H1 (cell line): ENCODE measurements at regions not wholly inside any gene's neighbourhood (a gene's known extent, or its start where the extent isn't known, plus 50 kb on each side); places are given as distances from the start of the nearest gene placed in this dataset.

ENCODE experiments used
- CTCF ChIA-PET: fragments of 300-600 bp; sonication (Branson Sonifier 250); formaldehyde crosslinking; loops from one replicate; lab custom pipeline; 2021; ENCODE audit not compliant: partially characterized antibody; lab: Charles Lee
- POLR2A ChIA-PET: fragments of 300-600 bp; sonication (Branson Sonifier 250); formaldehyde crosslinking; loops from one replicate; lab custom pipeline; 2021; ENCODE audit warnings: inconsistent platforms; ENCODE audit not compliant: partially characterized antibody; lab: Charles Lee
- DNase-seq, 2 experiments: peaks; one replicate each; pipeline versions ENCODE4 v3.0.0 to v3.0.0-alpha.2; 2010 to 2022; ENCODE audit warnings: low spot score in 2 of 2, low read depth in 1 of 2, mixed read lengths in 1 of 2
- FAIRE-seq: peaks from 2 replicates; lab custom pipeline; 2011; peaks lifted over from hg19 to GRCh38; lab: Jason Lieb, UNC
- H2AFZ ChIP-seq: 2 replicates; pipeline ENCODE4 v1.8.1; 2012; ENCODE audit warnings: low read length, inconsistent platforms
- H2AK5ac ChIP-seq: 2 replicates; pipeline ENCODE4 v1.6.1; 2013; ENCODE audit warnings: low read depth, low read length
- H2BK120ac ChIP-seq: replicated peaks from 2 replicates; pipeline ENCODE3; 2013; ENCODE audit warnings: low read depth, low read length, inconsistent platforms
- H2BK12ac ChIP-seq: 2 replicates; pipeline ENCODE4 v1.6.1; 2013; ENCODE audit warnings: low read depth, low read length
- H2BK15ac ChIP-seq: 2 replicates; pipeline ENCODE4 v1.6.1; 2013; ENCODE audit warnings: low read length
- H2BK20ac ChIP-seq: 2 replicates; pipeline ENCODE4 v1.6.1; 2013; ENCODE audit warnings: low read length
- H2BK5ac ChIP-seq: 2 replicates; pipeline ENCODE4 v1.6.1; 2013; ENCODE audit warnings: low read depth, low read length
- H3K14ac ChIP-seq: 2 replicates; pipeline ENCODE4 v1.6.1; 2013; ENCODE audit warnings: inconsistent platforms; ENCODE audit not compliant: insufficient read length
- H3K18ac ChIP-seq: 2 replicates; pipeline ENCODE4 v1.6.1; 2013; ENCODE audit warnings: low read length; ENCODE audit errors: extremely low read depth
- H3K23ac ChIP-seq: 2 replicates; pipeline ENCODE4 v1.6.1; 2013; ENCODE audit warnings: inconsistent platforms; ENCODE audit not compliant: insufficient read length
- H3K23me2 ChIP-seq: 2 replicates; pipeline ENCODE4 v1.6.1; 2013; ENCODE audit warnings: low read depth, low read length
- H3K27ac ChIP-seq: 2 replicates; pipeline ENCODE4 v1.6.1; 2011; ENCODE audit warnings: low read depth, low read length, inconsistent platforms
- H3K27me3 ChIP-seq, 4 experiments: replicated peaks in 1 of 4; 1 replicate in 1 of 4; 2 replicates in 3 of 4; pipeline versions ENCODE4 v1.6.1 to v1.8.1; 2011 to 2013; ENCODE audit warnings: low read length in 3 of 4, mild to moderate bottlenecking in 3 of 4, inconsistent platforms in 2 of 4, mixed read lengths in 2 of 4, moderate library complexity in 1 of 4; ENCODE audit not compliant: control insufficient read depth in 3 of 4, insufficient read depth in 3 of 4; ENCODE audit errors: extremely low read depth in 1 of 4
- H3K36me3 ChIP-seq, 4 experiments: 2 replicates each; pipeline versions ENCODE4 v1.6.1 to v1.8.1; 2011 to 2013; ENCODE audit warnings: mild to moderate bottlenecking in 4 of 4, low read length in 3 of 4, moderate library complexity in 2 of 4, control low read depth in 1 of 4, inconsistent platforms in 1 of 4; ENCODE audit not compliant: insufficient read depth in 4 of 4, control insufficient read depth in 2 of 4
- H3K4ac ChIP-seq: replicated peaks from 2 replicates; pipeline ENCODE3; 2013; ENCODE audit warnings: low read length, low read depth, mixed read lengths, inconsistent platforms; ENCODE audit not compliant: insufficient read length
- H3K4me1 ChIP-seq, 4 experiments: replicated peaks in 1 of 4; 1 replicate in 1 of 4; 2 replicates in 3 of 4; pipeline versions ENCODE4 v1.6.1 to v1.8.1; 2011 to 2013; ENCODE audit warnings: low read length in 3 of 4, inconsistent platforms in 2 of 4, mixed read lengths in 1 of 4; ENCODE audit not compliant: insufficient read depth in 4 of 4, control insufficient read depth in 3 of 4
- H3K4me2 ChIP-seq, 2 experiments: 2 replicates each; pipeline versions ENCODE4 v1.6.1 to v1.8.1; 2011 to 2013; ENCODE audit warnings: low read depth in 2 of 2, low read length in 2 of 2, control low read depth in 1 of 2, inconsistent platforms in 1 of 2, mild to moderate bottlenecking in 1 of 2; ENCODE audit not compliant: insufficient read depth in 1 of 2
- H3K4me3 ChIP-seq, 4 experiments: fragments of 200-600, 300-600 bp in 1 of 4; sonication (generic), shearing (Covaris generic), sonication (Bioruptor Twin) in 1 of 4; 2 replicates each; pipeline versions ENCODE4 v1.5.1 to v1.8.1; 2011 to 2016; ENCODE audit warnings: low read length in 4 of 4, low read depth in 3 of 4, control low read depth in 2 of 4, inconsistent platforms in 2 of 4, mild to moderate bottlenecking in 2 of 4, mixed read lengths in 1 of 4, moderate library complexity in 1 of 4; ENCODE audit not compliant: insufficient read depth in 2 of 4; ENCODE audit errors: extremely low read depth in 1 of 4
- H3K56ac ChIP-seq: replicated peaks from 2 replicates; pipeline ENCODE3; 2013; ENCODE audit warnings: low read depth, mild to moderate bottlenecking, mixed read lengths, low read length, inconsistent platforms; ENCODE audit not compliant: insufficient read length
- H3K79me1 ChIP-seq: 2 replicates; pipeline ENCODE4 v1.6.1; 2013; ENCODE audit warnings: low read depth, low read length, control low read depth
- H3K79me2 ChIP-seq, 2 experiments: 2 replicates each; pipeline versions ENCODE4 v1.6.1 to v1.8.1; 2012 to 2013; ENCODE audit warnings: low read length in 2 of 2, mild to moderate bottlenecking in 2 of 2, inconsistent platforms in 1 of 2; ENCODE audit not compliant: insufficient read depth in 2 of 2, control insufficient read depth in 1 of 2
- H3K9ac ChIP-seq, 4 experiments: replicated peaks in 1 of 4; 1 replicate in 1 of 4; 2 replicates in 3 of 4; pipeline versions ENCODE4 v1.6.1 to v1.8.1; 2011 to 2013; ENCODE audit warnings: low read depth in 3 of 4, low read length in 3 of 4, control low read depth in 2 of 4, mild to moderate bottlenecking in 2 of 4, moderate library complexity in 2 of 4, inconsistent platforms in 1 of 4; ENCODE audit errors: extremely low read depth in 1 of 4
- H3K9me3 ChIP-seq, 2 experiments: 2 replicates each; pipeline versions ENCODE4 v1.6.1 to v1.8.1; 2012 to 2013; ENCODE audit warnings: mild to moderate bottlenecking in 2 of 2, moderate library complexity in 2 of 2, control low read depth in 1 of 2, inconsistent platforms in 1 of 2, low read depth in 1 of 2, low read length in 1 of 2, mixed read lengths in 1 of 2; ENCODE audit not compliant: insufficient read depth in 2 of 2
- H4K20me1 ChIP-seq, 2 experiments: replicated peaks in 1 of 2; 2 replicates each; pipeline versions ENCODE3 to v1.8.1; 2011 to 2013; ENCODE audit warnings: inconsistent platforms in 2 of 2, low read length in 2 of 2, mild to moderate bottlenecking in 1 of 2; ENCODE audit not compliant: insufficient read depth in 2 of 2, control insufficient read depth in 1 of 2
- H4K5ac ChIP-seq: 2 replicates; pipeline ENCODE4 v1.6.1; 2013; ENCODE audit warnings: low read length, low read depth, mixed read lengths, inconsistent platforms; ENCODE audit not compliant: insufficient read length
- H4K8ac ChIP-seq: 2 replicates; pipeline ENCODE4 v1.8.0; 2013; ENCODE audit warnings: mild to moderate bottlenecking, moderate library complexity, low read length, inconsistent platforms; ENCODE audit not compliant: insufficient read depth; ENCODE audit errors: extremely low read depth
- H4K91ac ChIP-seq: replicated peaks from 2 replicates; pipeline ENCODE3; 2013; ENCODE audit warnings: low read length, mixed read lengths, inconsistent platforms; ENCODE audit not compliant: insufficient read length
- BACH1 ChIP-seq: IDR thresholded peaks from 2 replicates; pipeline ENCODE4 v1.6.1; 2012; ENCODE audit warnings: low read length, improper control_type of control experiment
- CBX5 ChIP-seq: fragments of 300-800, 300-1000 bp; sonication (generic); IDR thresholded peaks from 2 replicates; pipeline ENCODE4 v1.7.1; 2016; ENCODE audit warnings: antibody characterized with exemption, low read length, low read depth
- EP300 ChIP-seq, 2 experiments: IDR thresholded peaks; 1 replicate in 1 of 2; 2 replicates in 1 of 2; pipeline ENCODE4 v1.6.1; 2011 to 2012; ENCODE audit warnings: low read depth in 2 of 2, low read length in 2 of 2, mild to moderate bottlenecking in 2 of 2, borderline replicate concordance in 1 of 2, inconsistent platforms in 1 of 2, moderate library complexity in 1 of 2
- PHF8 ChIP-seq: fragments of 200-600 bp; sonication (generic); conservative IDR thresholded peaks from 2 replicates; pipeline ENCODE4 v1.7.1; 2012; ENCODE audit warnings: low read depth, mild to moderate bottlenecking, inconsistent platforms, low read length, moderate library complexity
- POLR2AphosphoS5 ChIP-seq: IDR thresholded peaks from 2 replicates; pipeline ENCODE4 v1.6.1; 2011; ENCODE audit warnings: low read depth, low read length
- RXRA ChIP-seq: IDR thresholded peaks from 2 replicates; pipeline ENCODE4 v1.6.1; 2011; ENCODE audit warnings: low read depth, mild to moderate bottlenecking, low read length, moderate library complexity; ENCODE audit not compliant: insufficient read depth
- SP2 ChIP-seq: IDR thresholded peaks from 2 replicates; pipeline ENCODE4 v1.6.1; 2012; ENCODE audit warnings: mild to moderate bottlenecking, low read length, inconsistent platforms
- WGBS, 2 experiments: shearing (Covaris generic) in 1 of 2; methylation state at CpG; one replicate each; pipeline versions ENCODE4 v1.1.6 to v1.1.7; 2013 to 2015; ENCODE audit warnings: low lambda C conversion rate in 2 of 2, mixed read lengths in 2 of 2, inconsistent platforms in 1 of 2, low coverage in 1 of 2, missing lambda C conversion rate in 1 of 2; ENCODE audit not compliant: insufficient replicate concordance in 2 of 2, insufficient coverage in 1 of 2, insufficient read length in 1 of 2; ENCODE audit errors: extremely low coverage in 1 of 2, missing lambda C conversion rate in 1 of 2; 5-methylcytosine and 5-hydroxymethylcytosine counted together
- TF ChIP-seq, protein P1 (sequence below): IDR thresholded peaks from 2 replicates; pipeline ENCODE4 v1.6.1; 2012; ENCODE audit warnings: inconsistent platforms
- TF ChIP-seq, protein P2 (sequence below): IDR thresholded peaks from 2 replicates; pipeline ENCODE4 v1.6.1; 2012; ENCODE audit warnings: low read length, inconsistent platforms
- TF ChIP-seq, protein P3 (sequence below): IDR thresholded peaks from 2 replicates; pipeline ENCODE4 v1.6.1; 2011; ENCODE audit warnings: low read depth, mild to moderate bottlenecking, low read length; ENCODE audit not compliant: insufficient read depth

DNA sequence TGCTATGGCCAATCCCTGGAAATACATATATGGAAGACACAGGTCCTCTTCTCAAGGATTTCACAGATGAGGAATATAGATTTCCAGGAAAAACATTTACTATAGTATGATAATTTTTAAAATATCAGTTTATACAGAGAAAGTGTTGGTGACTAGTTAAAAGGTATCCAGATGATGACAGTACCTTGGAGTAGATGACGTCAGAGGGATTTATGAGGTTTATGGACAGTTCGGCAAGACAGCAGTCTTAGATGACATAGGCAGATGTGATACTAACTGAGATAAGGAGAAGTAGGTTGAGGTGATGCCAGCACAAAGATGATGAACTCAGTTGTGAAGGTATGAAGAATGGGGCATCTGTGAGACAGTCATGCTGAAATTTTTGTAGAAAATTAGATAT is 750.3 kb downstream of the PRELID2 start:
- ChIA-PET CTCF (interaction anchor here (0.6 to 1.3 kb wide), 2 partner anchors 16 to 54 kb away, joined by 3 to 4 read pairs; no protein-coding TSS in a partner anchor), POLR2A (no interaction called here)
- Histone ChIP-seq H3K36me3 (no peaks in the 10 kb centered on the region), H3K14ac (no peak overlapping the region), H3K27me3 (no peaks in the 10 kb centered on the region), H3K23ac (no peak overlapping the region), H3K18ac (no peak overlapping the region), H4K20me1 (no peaks in the 10 kb centered on the region), H2BK5ac (no peak overlapping the region), H3K56ac (no peak overlapping the region), H3K27ac (no peak overlapping the region), H3K4me2 (no peak overlapping the region), H2BK12ac (no peak overlapping the region), H2AFZ (no peak overlapping the region), H4K91ac (no peak overlapping the region), H3K4me3 (no peak overlapping the region), H3K4me1 (peaks cover 0 to 2% (median 0%) of the 10 kb centered on the region in 4 experiments; a peak in 2 of 7 replicates), H3K4ac (no peak overlapping the region), H3K23me2 (no peaks in the 10 kb centered on the region), H3K9ac (no peak overlapping the region), H2BK20ac (no peak overlapping the region), H4K5ac (no peak overlapping the region), H3K79me1 (no peaks in the 10 kb centered on the region), H4K8ac (no peak overlapping the region), H3K9me3 (no peaks in the 10 kb centered on the region), H2BK120ac (no peak overlapping the region), H2AK5ac (no peak overlapping the region), H3K79me2 (no peaks in the 10 kb centered on the region), H2BK15ac (no peak overlapping the region; the same call in 1 of the 2 replicates)
- no peak for DNase-seq
- FAIRE-seq = no peak
- 88% methylated on average over 2 of the region's 2 CpGs; no CpG with 5 or more reads in 1 of the 2 experiments for WGBS, 2 experiments
- TF ChIP-seq PHF8 (no peak), POLR2AphosphoS5 (no peak), CBX5 (no peak), RXRA (no peak), SP2 (no peak), BACH1 (no peak), EP300 (IDR thresholded peaks at IDR 0.05; ENCODE audit: borderline replicate concordance in 1 of 2, low read depth in 2 of 2, low read length in 2 of 2) (no peak)
- TF ChIP-seq, protein P1, sequence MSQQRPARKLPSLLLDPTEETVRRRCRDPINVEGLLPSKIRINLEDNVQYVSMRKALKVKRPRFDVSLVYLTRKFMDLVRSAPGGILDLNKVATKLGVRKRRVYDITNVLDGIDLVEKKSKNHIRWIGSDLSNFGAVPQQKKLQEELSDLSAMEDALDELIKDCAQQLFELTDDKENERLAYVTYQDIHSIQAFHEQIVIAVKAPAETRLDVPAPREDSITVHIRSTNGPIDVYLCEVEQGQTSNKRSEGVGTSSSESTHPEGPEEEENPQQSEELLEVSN = no peak
- TF ChIP-seq, protein P2, sequence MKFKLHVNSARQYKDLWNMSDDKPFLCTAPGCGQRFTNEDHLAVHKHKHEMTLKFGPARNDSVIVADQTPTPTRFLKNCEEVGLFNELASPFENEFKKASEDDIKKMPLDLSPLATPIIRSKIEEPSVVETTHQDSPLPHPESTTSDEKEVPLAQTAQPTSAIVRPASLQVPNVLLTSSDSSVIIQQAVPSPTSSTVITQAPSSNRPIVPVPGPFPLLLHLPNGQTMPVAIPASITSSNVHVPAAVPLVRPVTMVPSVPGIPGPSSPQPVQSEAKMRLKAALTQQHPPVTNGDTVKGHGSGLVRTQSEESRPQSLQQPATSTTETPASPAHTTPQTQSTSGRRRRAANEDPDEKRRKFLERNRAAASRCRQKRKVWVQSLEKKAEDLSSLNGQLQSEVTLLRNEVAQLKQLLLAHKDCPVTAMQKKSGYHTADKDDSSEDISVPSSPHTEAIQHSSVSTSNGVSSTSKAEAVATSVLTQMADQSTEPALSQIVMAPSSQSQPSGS = no peak
- TF ChIP-seq, protein P3, sequence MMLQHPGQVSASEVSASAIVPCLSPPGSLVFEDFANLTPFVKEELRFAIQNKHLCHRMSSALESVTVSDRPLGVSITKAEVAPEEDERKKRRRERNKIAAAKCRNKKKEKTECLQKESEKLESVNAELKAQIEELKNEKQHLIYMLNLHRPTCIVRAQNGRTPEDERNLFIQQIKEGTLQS = no peak
